ENCODE measurements at regions not wholly inside any gene's neighbourhood (a gene's known extent, or its start where the extent isn't known, plus 50 kb on each side); places are given as distances from the start of the nearest gene placed in this dataset.

DNA sequence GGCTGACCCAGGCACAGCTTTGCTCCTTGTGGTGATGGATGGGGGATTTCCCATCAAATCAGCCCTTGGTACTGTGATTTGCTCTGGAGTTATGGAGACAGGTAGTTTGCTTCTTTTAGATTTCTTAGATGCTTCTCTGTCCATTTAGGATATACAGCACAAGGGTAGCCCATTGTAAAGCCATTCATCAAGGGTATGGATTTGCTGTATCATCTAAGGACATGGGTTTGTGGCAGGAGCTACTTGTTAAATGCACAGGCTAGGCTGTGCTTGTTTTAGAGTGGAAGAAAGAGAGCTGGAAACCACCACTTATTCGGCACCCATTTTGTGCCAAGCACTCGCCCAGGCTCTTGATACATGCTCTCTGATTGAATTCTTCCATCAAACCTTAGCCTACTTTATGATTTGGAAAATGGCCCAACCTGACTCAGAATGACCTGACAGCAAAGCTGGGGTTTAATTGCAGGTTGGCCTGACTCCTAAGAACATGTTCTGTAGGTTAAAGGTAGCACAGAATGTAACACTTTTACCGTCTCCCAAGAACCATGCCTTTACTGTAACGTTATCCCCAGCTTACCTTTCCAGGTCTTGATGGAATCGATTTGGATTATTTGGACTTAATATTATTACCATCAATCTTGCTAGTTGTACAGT is 168.0 kb downstream of the SNX10 start (continued):
- TF ChIP-seq SIRT6 (IDR thresholded peaks at IDR 0.05; ENCODE audit: low read length), result no peak
- TF ChIP-seq TBP (IDR thresholded peaks at IDR 0.05; ENCODE audit: low read depth, low read length), result no peak
- no peak for TF ChIP-seq CEBPB (IDR thresholded peaks at IDR 0.05; ENCODE audit: low read depth, low read length)
- no peak for TF ChIP-seq SAP30 (IDR thresholded peaks at IDR 0.05; ENCODE audit: insufficient read depth, insufficient replicate concordance, low read length)
- TF ChIP-seq RXRA (IDR thresholded peaks at IDR 0.05; ENCODE audit: insufficient read depth, low read depth, low read length), result no peak
- no peak for TF ChIP-seq SP2 (IDR thresholded peaks at IDR 0.05; ENCODE audit: low read length)
